Keratinocyte (primary cell): ENCODE measurements at regions not wholly inside any gene's neighbourhood (a gene's known extent, or its start where the extent isn't known, plus 50 kb on each side); places are given as distances from the start of the nearest gene placed in this dataset.
A peak's percentile ranks its signal among the peaks of the same experiment; 100 is the strongest.
"Not testable (repeated sequence)": the region's sequence is repeated elsewhere in the genome, so short reads cannot be mapped to it uniquely, and the experiment has no call there.

Experiments
- DNase-seq: peaks from one replicate; pipeline ENCODE4 v3.0.0-alpha.2; 2011; ENCODE audit warnings: low read depth, missing footprints, low spot score
- FAIRE-seq: peaks from 2 replicates; lab custom pipeline; 2011; peaks lifted over from hg19 to GRCh38; lab: Jason Lieb, UNC
- H2AFZ ChIP-seq: 2 replicates; pipeline ENCODE4 v1.6.0; 2012; ENCODE audit warnings: low read length, control low read depth, inconsistent platforms; ENCODE audit not compliant: control insufficient read depth
- H3K27ac ChIP-seq: 2 replicates; pipeline ENCODE4 v1.5.1; 2011; ENCODE audit warnings: low read length; ENCODE audit not compliant: control insufficient read depth, insufficient read depth
- H3K27me3 ChIP-seq: 3 replicates; pipeline ENCODE4 v1.6.0; 2011; ENCODE audit warnings: low read length; ENCODE audit not compliant: control insufficient read depth, insufficient read depth; ENCODE audit errors: extremely low read depth
- H3K36me3 ChIP-seq, 2 experiments: 2 replicates in 1 of 2; 3 replicates in 1 of 2; pipeline ENCODE4 v1.5.1; 2011; ENCODE audit warnings: low read length in 2 of 2, mild to moderate bottlenecking in 1 of 2; ENCODE audit not compliant: control insufficient read depth in 2 of 2, insufficient read depth in 2 of 2; ENCODE audit errors: extremely low read depth in 1 of 2
- H3K4me1 ChIP-seq: 3 replicates; pipeline ENCODE4 v1.5.1; 2011; ENCODE audit warnings: low read length; ENCODE audit not compliant: control insufficient read depth, insufficient read depth; ENCODE audit errors: extremely low read depth
- H3K4me2 ChIP-seq: 3 replicates; pipeline ENCODE4 v1.6.0; 2011; ENCODE audit warnings: low read depth, low read length; ENCODE audit not compliant: control insufficient read depth, insufficient read depth; ENCODE audit errors: extremely low read depth
- H3K4me3 ChIP-seq, 3 experiments: fragments of 200-600 bp in 1 of 3; sonication (generic) in 1 of 3; 2 replicates in 2 of 3; 3 replicates in 1 of 3; pipeline ENCODE4 v1.5.1; 2011 to 2016; ENCODE audit warnings: low read length in 3 of 3, mild to moderate bottlenecking in 3 of 3, control low read depth in 2 of 3, inconsistent platforms in 1 of 3, low read depth in 1 of 3, mixed read lengths in 1 of 3, mixed run types in 1 of 3, moderate library complexity in 1 of 3; ENCODE audit not compliant: control insufficient read depth in 2 of 3, insufficient read depth in 2 of 3; ENCODE audit errors: extremely low read depth in 1 of 3
- H3K79me2 ChIP-seq: 2 replicates; pipeline ENCODE4 v1.6.0; 2012; ENCODE audit warnings: low read length; ENCODE audit not compliant: control insufficient read depth, insufficient read depth
- H3K9ac ChIP-seq: 3 replicates; pipeline ENCODE4 v1.6.0; 2011; ENCODE audit warnings: low read length; ENCODE audit not compliant: control insufficient read depth, insufficient read depth; ENCODE audit errors: extremely low read depth
- H3K9me1 ChIP-seq: 3 replicates; pipeline ENCODE4 v1.6.0; 2011; ENCODE audit warnings: low read length; ENCODE audit not compliant: control insufficient read depth, insufficient read depth; ENCODE audit errors: extremely low read depth
- H3K9me3 ChIP-seq: 2 replicates; pipeline ENCODE4 v1.5.1; 2012; ENCODE audit warnings: low read depth, low read length; ENCODE audit not compliant: control insufficient read depth
- H4K20me1 ChIP-seq: 3 replicates; pipeline ENCODE4 v1.6.0; 2011; ENCODE audit warnings: low read length; ENCODE audit not compliant: control insufficient read depth, insufficient read depth; ENCODE audit errors: extremely low read depth
- CTCF ChIP-seq, 3 experiments: IDR thresholded peaks in 1 of 3; conservative IDR thresholded peaks in 1 of 3; optimal IDR thresholded peaks in 1 of 3; 2 replicates in 2 of 3; 3 replicates in 1 of 3; pipeline versions ENCODE3 to v1.5.1; 2011; ENCODE audit warnings: low read length in 3 of 3, mild to moderate bottlenecking in 3 of 3, moderate library complexity in 2 of 3, control low read depth in 1 of 3, inconsistent platforms in 1 of 3; ENCODE audit not compliant: insufficient read depth in 2 of 3; ENCODE audit errors: extremely low read depth in 1 of 3
- EZH2 ChIP-seq: IDR thresholded peaks from one replicate; pipeline ENCODE4 v1.6.1; 2012; ENCODE audit warnings: inconsistent platforms, mild to moderate bottlenecking, low read length, moderate library complexity
- dilution Hi-C: fragments of 300-500 bp; cut with MboI; formaldehyde crosslinking; loops from one replicate; pipeline ENCODE4 v1.7.0; 2020; ENCODE audit warnings: low sequenced_read_pairs; ENCODE audit not compliant: extremely low pct_ligation_motif_present

GRCh38 chr5:97576956-97577355 lies 393.9 kb upstream of the RIOK2 start:
- Histone ChIP-seq H3K4me1 (no peaks in the 10 kb centered on the region), H2AFZ (no peak overlapping the region), H3K27ac (no peak overlapping the region), H4K20me1 (no peaks in the 10 kb centered on the region), H3K36me3 (no peaks in the 10 kb centered on the region), H3K4me3 (no peak overlapping the region), H3K9me3 (no peaks in the 10 kb centered on the region), H3K79me2 (no peaks in the 10 kb centered on the region), H3K27me3 (no peaks in the 10 kb centered on the region), H3K9me1 (no peaks in the 10 kb centered on the region), H3K4me2 (no peak overlapping the region), H3K9ac (no peak overlapping the region)
- dilution Hi-C loops = no loop called here
- TF ChIP-seq CTCF (optimal IDR thresholded peaks at IDR 0.05 in 1 of 3, IDR thresholded peaks at IDR 0.05 in 1 of 3, conservative IDR thresholded peaks at IDR 0.05 in 1 of 3; ENCODE audit: extremely low read depth in 1 of 3, insufficient read depth in 2 of 3, low read length in 3 of 3) (no peak), EZH2 (no peak)
- no peak for FAIRE-seq
- DNase-seq = no peak

- dilution Hi-C loops, H3K27ac ChIP-seq, H3K9ac ChIP-seq, H2AFZ ChIP-seq, H3K79me2 ChIP-seq, H3K36me3 ChIP-seq, H3K9me3 ChIP-seq, DNase-seq, H3K27me3 ChIP-seq, H4K20me1 ChIP-seq, H3K9me1 ChIP-seq, H3K4me1 ChIP-seq, H3K4me3 ChIP-seq, H3K4me2 ChIP-seq, FAIRE-seq: not testable (repeated sequence)
These were observed 396.9 kb upstream of the RIOK2 start for GRCh38 chr5:97579977-97580376.

GRCh38 chr5:97580746-97581145 lies 397.7 kb upstream of the RIOK2 start:
- Histone ChIP-seq H3K9me1 (no peaks in the 10 kb centered on the region), H3K27me3 (no peaks in the 10 kb centered on the region), H3K9ac (no peak overlapping the region), H3K27ac (no peak overlapping the region), H3K4me1 (no peaks in the 10 kb centered on the region), H3K36me3 (no peaks in the 10 kb centered on the region), H4K20me1 (no peaks in the 10 kb centered on the region), H3K4me3 (no peak overlapping the region), H2AFZ (no peak overlapping the region), H3K79me2 (no peaks in the 10 kb centered on the region), H3K4me2 (no peak overlapping the region), H3K9me3 (no peaks in the 10 kb centered on the region)
- TF ChIP-seq CTCF (optimal IDR thresholded peaks at IDR 0.05 in 1 of 3, IDR thresholded peaks at IDR 0.05 in 1 of 3, conservative IDR thresholded peaks at IDR 0.05 in 1 of 3; ENCODE audit: extremely low read depth in 1 of 3, insufficient read depth in 2 of 3, low read length in 3 of 3) (no peak), EZH2 (no peak)
- FAIRE-seq = peak; percentile 20
- DNase-seq = no peak
- dilution Hi-C loops = no loop called here
